Medulla oblongata (tissue), 1 donor: ENCODE measurements at regions not wholly inside any gene's neighbourhood (a gene's known extent, or its start where the extent isn't known, plus 50 kb on each side); places are given as distances from the start of the nearest gene placed in this dataset.

ENCODE experiments used
- DNase-seq: peaks from one replicate; pipeline ENCODE4 v3.0.0-alpha.2; 2015; ENCODE audit errors: extremely low spot score

- no peak for DNase-seq
Measured at GRCh38 chr15:66999046-66999968, 66.1 kb upstream of the SMAD3 start.

DNA sequence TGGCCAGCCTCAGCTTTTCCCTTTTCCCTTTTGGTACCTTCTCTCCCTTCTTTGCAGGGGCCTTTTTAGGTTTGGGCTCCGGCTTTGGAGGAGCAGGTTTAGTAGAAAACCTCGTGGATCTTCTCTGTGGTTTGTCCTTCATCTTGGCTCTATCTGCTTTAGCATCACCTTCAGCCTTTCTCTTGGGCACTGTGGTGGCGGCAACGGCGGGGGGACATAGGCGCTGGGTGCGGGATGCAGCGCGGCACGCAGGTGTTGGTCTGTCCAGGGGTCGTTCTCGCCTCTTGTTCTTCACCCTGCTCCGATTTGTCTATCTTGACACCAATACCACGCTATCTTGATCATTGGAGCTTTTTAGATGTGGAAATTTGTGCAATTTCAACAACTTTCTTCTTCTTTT, 64.5 kb upstream of the SMAD3 start:
- no peak for DNase-seq

GRCh38 chr15:67002368-67002767, 63.0 kb upstream of the SMAD3 start:
- DNase-seq: no peak

- no peak for DNase-seq
Measured at GRCh38 chr15:67003586-67003985, 61.8 kb upstream of the SMAD3 start.

- DNase-seq: no peak
Measured at GRCh38 chr15:67004142-67004541, 61.3 kb upstream of the SMAD3 start.

DNA sequence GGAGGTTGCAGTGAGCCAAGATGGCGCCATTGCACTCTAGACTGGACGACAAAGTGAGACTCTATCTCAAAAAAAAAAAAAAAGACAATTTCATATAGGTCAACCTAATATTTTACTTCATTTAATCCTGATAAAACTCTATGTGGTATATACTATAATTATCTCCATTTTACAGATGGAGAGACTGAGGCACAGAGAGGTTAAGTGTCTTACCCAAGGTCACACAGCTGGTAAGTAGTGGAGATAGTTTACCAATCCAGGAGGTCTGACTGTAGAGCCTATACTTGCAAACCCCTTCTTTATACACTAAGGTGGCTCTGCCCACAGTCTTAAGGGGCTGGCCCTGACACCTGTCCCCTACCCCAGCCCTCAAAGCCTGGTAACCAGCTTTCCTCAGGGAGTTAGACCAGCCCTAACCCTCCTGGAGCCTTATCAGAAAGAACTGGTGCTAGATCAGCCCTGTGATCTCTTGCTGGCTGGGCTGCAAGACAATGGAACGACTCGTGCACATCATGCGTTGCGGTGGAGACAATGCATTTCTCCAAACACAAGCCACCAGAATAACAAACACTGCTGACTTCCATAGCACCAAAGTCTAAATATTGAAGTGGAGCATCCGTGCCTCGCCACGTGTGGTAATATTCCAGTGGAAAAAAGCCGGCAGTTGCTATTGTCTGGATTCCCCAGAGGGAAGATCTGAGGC, 60.0 kb upstream of the SMAD3 start:
- no peak for DNase-seq

GRCh38 chr15:67006083-67007065, 59.0 kb upstream of the SMAD3 start:
- no peak for DNase-seq

- DNase-seq: no peak
Measured at GRCh38 chr15:67009576-67010569, 55.5 kb upstream of the SMAD3 start.

GRCh38 chr15:67010898-67011616, 54.3 kb upstream of the SMAD3 start:
- no peak for DNase-seq

- DNase-seq: no peak
Measured at GRCh38 chr15:67011617-67012005, 53.8 kb upstream of the SMAD3 start.

GRCh38 chr15:67013696-67014095, 51.7 kb upstream of the SMAD3 start:
- no peak for DNase-seq
